ENCODE measurements at regions not wholly inside any gene's neighbourhood (a gene's known extent, or its start where the extent isn't known, plus 50 kb on each side); places are given as distances from the start of the nearest gene placed in this dataset.

GRCh38 chr19:27777242-27777641, 1435.7 kb downstream of the UQCRFS1 start:
- Histone ChIP-seq H3K4me1 (ENCODE audit: insufficient read depth) (no peaks in the 10 kb centered on the region), H3K4me3 (no peak overlapping the region), H3K27ac (no peak overlapping the region), H3K9me3 (no peaks in the 10 kb centered on the region), H3K27me3 (no peaks in the 10 kb centered on the region), H3K36me3 (no peaks in the 10 kb centered on the region)
- WGBS, 3 donors, result 93 to 97% (median 96%) methylated on average over 7 of the region's 7 CpGs
- TF ChIP-seq CTCF (IDR thresholded peaks at IDR 0.05), result no peak
- TF ChIP-seq EP300 (IDR thresholded peaks at IDR 0.05), result no peak
- DNase-seq, result no peak
- intact Hi-C loops (cut with DNase I), result no loop called here

- Histone ChIP-seq H3K4me3 (no peak overlapping the region), H3K9me3 (no peaks in the 10 kb centered on the region), H3K27ac (no peak overlapping the region), H3K4me1 (ENCODE audit: insufficient read depth) (no peaks in the 10 kb centered on the region), H3K27me3 (no peaks in the 10 kb centered on the region), H3K36me3 (no peaks in the 10 kb centered on the region)
- 97 to 99% (median 98%) methylated on average over 3 of the region's 3 CpGs for WGBS, 3 donors
- intact Hi-C loops (cut with DNase I), result no loop called here
- no peak for TF ChIP-seq POLR2A (IDR thresholded peaks at IDR 0.05)
- no peak for TF ChIP-seq EP300 (IDR thresholded peaks at IDR 0.05)
- TF ChIP-seq CTCF (IDR thresholded peaks at IDR 0.05), result no peak
- DNase-seq, result no peak
These were observed 1436.4 kb downstream of the UQCRFS1 start for GRCh38 chr19:27776524-27776923.

- H3K4me3 ChIP-seq, result no peak overlapping the region
- TF ChIP-seq EP300 (IDR thresholded peaks at IDR 0.05), result no peak
- TF ChIP-seq POLR2A (IDR thresholded peaks at IDR 0.05), result no peak
- no peak for TF ChIP-seq CTCF (IDR thresholded peaks at IDR 0.05)
- no peaks in the 10 kb centered on the region for H3K36me3 ChIP-seq
- H3K27ac ChIP-seq, result no peak overlapping the region
- no peak for DNase-seq
- no peaks in the 10 kb centered on the region for H3K4me1 ChIP-seq (ENCODE audit: insufficient read depth)
- WGBS, 3 donors, result 96 to 97% (median 96%) methylated on average over 8 of the region's 8 CpGs
- intact Hi-C loops (cut with DNase I), result no loop called here
- H3K27me3 ChIP-seq, result no peaks in the 10 kb centered on the region
- peaks cover 0 to 1% of the 10 kb centered on the region in 2 donors for H3K9me3 ChIP-seq
These were observed 1436.9 kb downstream of the UQCRFS1 start for GRCh38 chr19:27776020-27776419.

GRCh38 chr19:27775395-27775794, 1437.6 kb downstream of the UQCRFS1 start:
- Histone ChIP-seq H3K36me3 (no peaks in the 10 kb centered on the region), H3K9me3 (peaks cover 0 to 5% of the 10 kb centered on the region in 2 donors), H3K4me3 (no peak overlapping the region), H3K27ac (no peak overlapping the region), H3K27me3 (no peaks in the 10 kb centered on the region), H3K4me1 (ENCODE audit: insufficient read depth) (no peaks in the 10 kb centered on the region)
- no peak for DNase-seq
- WGBS, 3 donors, result 96 to 98% (median 97%) methylated on average over 6 of the region's 6 CpGs
- intact Hi-C loops (cut with DNase I), result no loop called here
- TF ChIP-seq POLR2A (IDR thresholded peaks at IDR 0.05), result no peak
- TF ChIP-seq EP300 (IDR thresholded peaks at IDR 0.05), result no peak
- no peak for TF ChIP-seq CTCF (IDR thresholded peaks at IDR 0.05)

- WGBS, 3 donors, result 93 to 95% (median 93%) methylated on average over 7 of the region's 7 CpGs
- no peak overlapping the region for H3K27ac ChIP-seq
- peaks cover 0 to 5% of the 10 kb centered on the region in 2 donors for H3K9me3 ChIP-seq
- H3K4me1 ChIP-seq (ENCODE audit: insufficient read depth), result no peaks in the 10 kb centered on the region
- H3K27me3 ChIP-seq, result no peaks in the 10 kb centered on the region
- intact Hi-C loops (cut with DNase I), result no loop called here
- no peak for DNase-seq
- TF ChIP-seq POLR2A (IDR thresholded peaks at IDR 0.05), result no peak
- TF ChIP-seq CTCF (IDR thresholded peaks at IDR 0.05), result no peak
- no peak for TF ChIP-seq EP300 (IDR thresholded peaks at IDR 0.05)
- no peak overlapping the region for H3K4me3 ChIP-seq
- no peaks in the 10 kb centered on the region for H3K36me3 ChIP-seq
These were observed 1438.1 kb downstream of the UQCRFS1 start for GRCh38 chr19:27774827-27775226.
